Spleen (tissue), 7 donors: ENCODE measurements at regions not wholly inside any gene's neighbourhood (a gene's known extent, or its start where the extent isn't known, plus 50 kb on each side); places are given as distances from the start of the nearest gene placed in this dataset.

Experiments
- POLR2AphosphoS5 ChIP-seq, 3 donors: sonication (generic); formaldehyde crosslinking; IDR thresholded peaks; one replicate each; pipeline ENCODE4 v1.5.1; 2017; ENCODE audit warnings: antibody characterized with exemption in 3 of 3
- TF ChIP-seq, protein P1 (sequence below), 11 experiments: fragments of 200-600 bp in 7 of 11; fragments of 450-650 bp in 4 of 11; sonication (generic) in 4 of 11; IDR thresholded peaks in 8 of 11; conservative IDR thresholded peaks in 3 of 11; 1 replicate in 7 of 11; 2 replicates in 4 of 11; pipeline versions ENCODE4 v1.4.0 to v1.8.0; 2016 to 2021; ENCODE audit warnings: antibody characterized with exemption in 11 of 11, inconsistent platforms in 4 of 11, mild to moderate bottlenecking in 1 of 11
- donor health status: DM: no; HTN: no; CAD: no; lungs with moderate emphysema.
- donor health status: DM: no; HTN: no; CAD: no.
- donor health status: DM: no; HTN: no; CAD: no.

DNA sequence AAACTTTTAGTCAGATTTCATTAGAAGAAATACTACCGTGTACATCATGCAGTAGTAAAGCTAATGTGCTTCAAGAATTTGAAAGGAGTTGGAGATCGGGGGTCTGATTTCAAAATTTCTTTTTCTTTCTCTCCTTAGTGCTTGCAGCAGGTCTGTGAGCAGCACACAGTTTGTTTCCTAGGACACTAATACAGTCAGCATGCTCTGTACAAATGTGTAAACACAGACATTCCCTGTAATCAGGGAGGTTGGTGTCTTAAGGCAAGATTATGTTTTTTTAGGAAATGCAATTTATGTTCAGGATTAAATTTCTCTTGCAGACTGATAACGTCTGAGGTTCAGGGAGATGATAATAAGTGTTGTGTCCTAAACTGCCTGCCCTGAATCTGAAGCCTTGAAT lies 142.7 kb downstream of the ALX1 start:
- TF ChIP-seq, protein P1, sequence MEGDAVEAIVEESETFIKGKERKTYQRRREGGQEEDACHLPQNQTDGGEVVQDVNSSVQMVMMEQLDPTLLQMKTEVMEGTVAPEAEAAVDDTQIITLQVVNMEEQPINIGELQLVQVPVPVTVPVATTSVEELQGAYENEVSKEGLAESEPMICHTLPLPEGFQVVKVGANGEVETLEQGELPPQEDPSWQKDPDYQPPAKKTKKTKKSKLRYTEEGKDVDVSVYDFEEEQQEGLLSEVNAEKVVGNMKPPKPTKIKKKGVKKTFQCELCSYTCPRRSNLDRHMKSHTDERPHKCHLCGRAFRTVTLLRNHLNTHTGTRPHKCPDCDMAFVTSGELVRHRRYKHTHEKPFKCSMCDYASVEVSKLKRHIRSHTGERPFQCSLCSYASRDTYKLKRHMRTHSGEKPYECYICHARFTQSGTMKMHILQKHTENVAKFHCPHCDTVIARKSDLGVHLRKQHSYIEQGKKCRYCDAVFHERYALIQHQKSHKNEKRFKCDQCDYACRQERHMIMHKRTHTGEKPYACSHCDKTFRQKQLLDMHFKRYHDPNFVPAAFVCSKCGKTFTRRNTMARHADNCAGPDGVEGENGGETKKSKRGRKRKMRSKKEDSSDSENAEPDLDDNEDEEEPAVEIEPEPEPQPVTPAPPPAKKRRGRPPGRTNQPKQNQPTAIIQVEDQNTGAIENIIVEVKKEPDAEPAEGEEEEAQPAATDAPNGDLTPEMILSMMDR (IDR thresholded peaks at IDR 0.05 in 8 of 11, conservative IDR thresholded peaks at IDR 0.05 in 3 of 11), result no peak
- TF ChIP-seq POLR2AphosphoS5 (IDR thresholded peaks at IDR 0.05), result no peak
